OCI-LY1 (cell line): ENCODE measurements at regions not wholly inside any gene's neighbourhood (a gene's known extent, or its start where the extent isn't known, plus 50 kb on each side); places are given as distances from the start of the nearest gene placed in this dataset.

ENCODE experiments used
- H2AFZ ChIP-seq: fragments of 200-600 bp; sonication (generic), shearing (Covaris generic); 2 replicates; pipeline ENCODE4 v1.6.0; 2014; ENCODE audit warnings: antibody characterized with exemption, mild to moderate bottlenecking, low read length
- H3F3A ChIP-seq: fragments of 200-600 bp; sonication (generic), shearing (Covaris generic); 2 replicates; pipeline ENCODE4 v1.6.0; 2014; ENCODE audit warnings: mild to moderate bottlenecking, antibody characterized with exemption, low read length, moderate library complexity; ENCODE audit not compliant: insufficient read depth
- H3K27ac ChIP-seq: fragments of 200-600 bp; sonication (generic); 2 replicates; pipeline ENCODE4 v1.5.1; 2014; ENCODE audit warnings: low read length, mixed run types, mild to moderate bottlenecking, low read depth; ENCODE audit not compliant: poor library complexity, severe bottlenecking
- H3K27me3 ChIP-seq: fragments of 200-600 bp; sonication (generic); 2 replicates; pipeline ENCODE4 v1.6.0; 2014; ENCODE audit warnings: antibody characterized with exemption, mild to moderate bottlenecking, low read length, moderate library complexity; ENCODE audit not compliant: insufficient read depth
- H3K36me3 ChIP-seq: fragments of 200-600 bp; sonication (generic); 2 replicates; pipeline ENCODE4 v1.6.1; 2014; ENCODE audit warnings: mild to moderate bottlenecking, antibody characterized with exemption, low read length, moderate library complexity, mixed read lengths; ENCODE audit not compliant: insufficient read depth
- H3K4me1 ChIP-seq: fragments of 200-600 bp; sonication (generic); 2 replicates; pipeline ENCODE4 v1.5.1; 2014; ENCODE audit warnings: mild to moderate bottlenecking, low read length, moderate library complexity; ENCODE audit not compliant: insufficient read depth, severe bottlenecking
- H3K4me2 ChIP-seq: fragments of 200-600 bp; sonication (generic), shearing (Covaris generic); 2 replicates; pipeline ENCODE4 v1.6.1; 2014; ENCODE audit warnings: low read length
- H3K4me3 ChIP-seq: fragments of 200-600 bp; sonication (generic); 2 replicates; pipeline ENCODE4 v1.5.1; 2014; ENCODE audit warnings: low read length, low read depth, mild to moderate bottlenecking, mixed read lengths; ENCODE audit not compliant: poor library complexity, severe bottlenecking
- H3K79me2 ChIP-seq: fragments of 200-600 bp; shearing (Covaris generic); 2 replicates; pipeline ENCODE4 v1.6.1; 2016; ENCODE audit warnings: mixed run types, low read length, mixed read lengths; ENCODE audit not compliant: insufficient read depth
- H3K9ac ChIP-seq: fragments of 200-600 bp; sonication (generic), shearing (Covaris generic); 2 replicates; pipeline ENCODE4 v1.6.1; 2014; ENCODE audit warnings: mild to moderate bottlenecking, low read length, mixed read lengths
- H3K9me2 ChIP-seq: fragments of 200-600 bp; sonication (generic), shearing (Covaris generic); 2 replicates; pipeline ENCODE4 v1.6.1; 2014; ENCODE audit warnings: low read depth, mild to moderate bottlenecking, low read length, mixed read lengths
- H3K9me3 ChIP-seq: fragments of 200-600 bp; shearing (Covaris generic); 2 replicates; pipeline ENCODE4 v1.6.1; 2014; ENCODE audit warnings: low read length, mixed read lengths
- H4K20me1 ChIP-seq: fragments of 200-600 bp; sonication (generic), shearing (Covaris generic); 2 replicates; pipeline ENCODE4 v1.6.0; 2016; ENCODE audit warnings: mild to moderate bottlenecking, low read length; ENCODE audit not compliant: insufficient read depth
- CTCF ChIP-seq: fragments of 200-600 bp; sonication (generic), shearing (Covaris generic); IDR thresholded peaks from 2 replicates; pipeline ENCODE4 v1.5.1; 2017; ENCODE audit warnings: mild to moderate bottlenecking, antibody characterized with exemption, low read length, moderate library complexity, mixed read lengths
- EZH2 ChIP-seq: fragments of 200-600 bp; sonication (generic), shearing (Covaris generic); IDR thresholded peaks from 2 replicates; pipeline ENCODE4 v1.8.0; 2017; ENCODE audit warnings: borderline replicate concordance, mixed run types, mild to moderate bottlenecking, antibody characterized with exemption, low read length, moderate library complexity, mixed read lengths

- H3K4me3 ChIP-seq = no peak overlapping the region
- no peaks in the 10 kb centered on the region for H3K9me2 ChIP-seq
- no peaks in the 10 kb centered on the region for H4K20me1 ChIP-seq
- no peaks in the 10 kb centered on the region for H3K36me3 ChIP-seq
- no peak overlapping the region for H2AFZ ChIP-seq
- H3K27me3 ChIP-seq = no peaks in the 10 kb centered on the region
- TF ChIP-seq CTCF (no peak), EZH2 (no peak)
- H3F3A ChIP-seq = no peaks in the 10 kb centered on the region
- H3K4me1 ChIP-seq = peaks cover 13% of the 10 kb centered on the region
- no peak overlapping the region for H3K4me2 ChIP-seq
- H3K79me2 ChIP-seq = no peaks in the 10 kb centered on the region
- no peaks in the 10 kb centered on the region for H3K9me3 ChIP-seq
- no peak overlapping the region for H3K9ac ChIP-seq
- no peak overlapping the region for H3K27ac ChIP-seq
Observed at GRCh38 chr4:175562111-175562510, 250.0 kb downstream of the GPM6A start.

DNA sequence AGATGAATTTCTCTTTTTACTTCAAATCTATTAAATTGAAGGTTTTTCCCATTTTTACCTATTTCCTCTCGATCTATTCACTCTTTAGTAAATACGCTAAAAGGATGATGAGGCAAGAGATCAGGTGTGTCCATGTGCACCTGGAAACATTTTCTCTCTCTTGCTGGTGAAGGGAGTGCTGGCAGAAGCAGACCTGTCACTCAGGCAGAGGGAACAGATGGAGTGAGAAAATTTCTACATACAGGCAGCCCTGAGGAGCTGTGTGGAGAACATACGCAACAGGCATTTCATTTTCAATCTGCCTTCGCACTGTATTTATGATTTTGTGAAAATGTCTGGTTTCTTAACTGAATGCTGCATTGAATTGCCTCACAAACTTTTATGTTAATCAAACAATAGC lies 249.5 kb downstream of the GPM6A start:
- no peak overlapping the region for H3K4me2 ChIP-seq
- H3K27ac ChIP-seq = no peak overlapping the region
- no peak for TF ChIP-seq CTCF
- no peak for TF ChIP-seq EZH2
- no peaks in the 10 kb centered on the region for H3F3A ChIP-seq
- H3K9me3 ChIP-seq = no peaks in the 10 kb centered on the region
- no peaks in the 10 kb centered on the region for H3K27me3 ChIP-seq
- no peaks in the 10 kb centered on the region for H3K79me2 ChIP-seq
- peaks cover 13% of the 10 kb centered on the region for H3K4me1 ChIP-seq
- H2AFZ ChIP-seq = no peak overlapping the region
- no peak overlapping the region for H3K9ac ChIP-seq
- H3K4me3 ChIP-seq = no peak overlapping the region
- H3K9me2 ChIP-seq = no peaks in the 10 kb centered on the region
- H3K36me3 ChIP-seq = no peaks in the 10 kb centered on the region
- no peaks in the 10 kb centered on the region for H4K20me1 ChIP-seq
